ENCODE measurements at regions not wholly inside any gene's neighbourhood (a gene's known extent, or its start where the extent isn't known, plus 50 kb on each side); places are given as distances from the start of the nearest gene placed in this dataset.
A peak's percentile ranks its signal among the peaks of the same experiment; 100 is the strongest.

DNA sequence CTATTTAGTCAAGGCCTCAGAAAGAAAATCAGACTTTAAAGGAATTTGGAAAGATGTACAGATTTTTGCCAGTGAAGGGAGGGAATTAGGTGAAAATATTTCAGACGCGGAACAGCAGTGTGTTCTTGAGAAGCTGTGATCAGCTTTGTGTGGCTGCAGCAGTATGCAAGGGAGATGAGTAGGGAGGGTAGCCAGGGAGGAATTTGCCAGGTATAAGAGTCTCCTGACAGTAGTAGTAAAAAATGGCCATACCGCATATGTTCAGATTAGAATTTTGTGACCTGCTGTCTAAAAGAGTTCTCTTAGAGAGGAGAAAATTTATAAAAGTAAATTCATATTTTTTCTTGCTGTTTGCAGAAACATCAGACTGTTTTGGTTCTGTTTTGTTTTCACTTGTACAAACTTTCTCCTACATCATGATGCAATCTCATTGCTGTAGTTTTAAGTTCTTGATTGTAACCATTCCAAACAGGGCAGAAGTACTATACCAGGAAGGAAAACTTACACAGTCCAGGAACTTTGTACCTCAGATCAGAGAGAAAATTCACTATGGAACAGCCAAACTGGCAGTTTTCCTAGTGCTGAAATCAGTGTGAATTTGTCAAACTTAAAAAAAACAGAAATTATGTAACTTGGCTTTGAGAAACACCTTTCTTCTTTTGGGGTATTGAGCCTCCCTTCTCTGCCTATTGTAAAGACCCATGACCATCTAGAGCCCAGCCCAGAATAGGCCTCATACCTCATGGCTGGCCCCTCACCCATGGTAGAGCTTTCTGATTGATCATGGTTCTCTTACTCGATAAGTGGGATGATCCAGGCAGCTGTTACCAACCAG lies 78.4 kb upstream of the NR3C1 start (continued):
- TF ChIP-seq, protein P1, sequence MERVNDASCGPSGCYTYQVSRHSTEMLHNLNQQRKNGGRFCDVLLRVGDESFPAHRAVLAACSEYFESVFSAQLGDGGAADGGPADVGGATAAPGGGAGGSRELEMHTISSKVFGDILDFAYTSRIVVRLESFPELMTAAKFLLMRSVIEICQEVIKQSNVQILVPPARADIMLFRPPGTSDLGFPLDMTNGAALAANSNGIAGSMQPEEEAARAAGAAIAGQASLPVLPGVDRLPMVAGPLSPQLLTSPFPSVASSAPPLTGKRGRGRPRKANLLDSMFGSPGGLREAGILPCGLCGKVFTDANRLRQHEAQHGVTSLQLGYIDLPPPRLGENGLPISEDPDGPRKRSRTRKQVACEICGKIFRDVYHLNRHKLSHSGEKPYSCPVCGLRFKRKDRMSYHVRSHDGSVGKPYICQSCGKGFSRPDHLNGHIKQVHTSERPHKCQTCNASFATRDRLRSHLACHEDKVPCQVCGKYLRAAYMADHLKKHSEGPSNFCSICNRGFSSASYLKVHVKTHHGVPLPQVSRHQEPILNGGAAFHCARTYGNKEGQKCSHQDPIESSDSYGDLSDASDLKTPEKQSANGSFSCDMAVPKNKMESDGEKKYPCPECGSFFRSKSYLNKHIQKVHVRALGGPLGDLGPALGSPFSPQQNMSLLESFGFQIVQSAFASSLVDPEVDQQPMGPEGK (CRISPR knock-in tag; IDR thresholded peaks at IDR 0.05): 0 out of 2 replicates have a peak, but pooled peaks have one; percentile 25
- TF ChIP-seq NR2C2 (CRISPR knock-in tag; IDR thresholded peaks at IDR 0.05; ENCODE audit: borderline replicate concordance) (peak; percentile 39; the same call in 1 of the 2 replicates), ZNF292 (CRISPR knock-in tag; IDR thresholded peaks at IDR 0.05; ENCODE audit: borderline replicate concordance, low read depth) (peak; percentile 66; the same call in 1 of the 2 replicates), MAZ (IDR thresholded peaks at IDR 0.05; ENCODE audit: borderline replicate concordance, low read depth, low read length) (no peak), MAZ (CRISPR knock-in tag; IDR thresholded peaks at IDR 0.05; ENCODE audit: low read depth) (no peak), ZFP90 (CRISPR knock-in tag; IDR thresholded peaks at IDR 0.05; ENCODE audit: borderline replicate concordance) (no peak), ZNF558 (CRISPR knock-in tag; IDR thresholded peaks at IDR 0.05; ENCODE audit: borderline replicate concordance) (no peak), ZNF672 (CRISPR knock-in tag; IDR thresholded peaks at IDR 0.05) (no peak), SP5 (CRISPR knock-in tag; IDR thresholded peaks at IDR 0.05; ENCODE audit: borderline replicate concordance, low read depth) (no peak), HNRNPL (IDR thresholded peaks at IDR 0.05; ENCODE audit: low read depth, low read length) (no peak), PHF5A (CRISPR knock-in tag; IDR thresholded peaks at IDR 0.05; ENCODE audit: low read depth, unreplicated experiment) (no peak), NFIC (IDR thresholded peaks at IDR 0.05; ENCODE audit: low read length) (peak; percentile 44; the same call in 1 of the 2 replicates), HNF4A (CRISPR knock-in tag; IDR thresholded peaks at IDR 0.05) (peak; percentile 93), ZNF468 (CRISPR knock-in tag; IDR thresholded peaks at IDR 0.05) (no peak)
- TF ChIP-seq, protein P2, sequence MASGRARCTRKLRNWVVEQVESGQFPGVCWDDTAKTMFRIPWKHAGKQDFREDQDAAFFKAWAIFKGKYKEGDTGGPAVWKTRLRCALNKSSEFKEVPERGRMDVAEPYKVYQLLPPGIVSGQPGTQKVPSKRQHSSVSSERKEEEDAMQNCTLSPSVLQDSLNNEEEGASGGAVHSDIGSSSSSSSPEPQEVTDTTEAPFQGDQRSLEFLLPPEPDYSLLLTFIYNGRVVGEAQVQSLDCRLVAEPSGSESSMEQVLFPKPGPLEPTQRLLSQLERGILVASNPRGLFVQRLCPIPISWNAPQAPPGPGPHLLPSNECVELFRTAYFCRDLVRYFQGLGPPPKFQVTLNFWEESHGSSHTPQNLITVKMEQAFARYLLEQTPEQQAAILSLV (CRISPR knock-in tag; IDR thresholded peaks at IDR 0.05; ENCODE audit: borderline replicate concordance): no peak
- TF ChIP-seq, protein P3, sequence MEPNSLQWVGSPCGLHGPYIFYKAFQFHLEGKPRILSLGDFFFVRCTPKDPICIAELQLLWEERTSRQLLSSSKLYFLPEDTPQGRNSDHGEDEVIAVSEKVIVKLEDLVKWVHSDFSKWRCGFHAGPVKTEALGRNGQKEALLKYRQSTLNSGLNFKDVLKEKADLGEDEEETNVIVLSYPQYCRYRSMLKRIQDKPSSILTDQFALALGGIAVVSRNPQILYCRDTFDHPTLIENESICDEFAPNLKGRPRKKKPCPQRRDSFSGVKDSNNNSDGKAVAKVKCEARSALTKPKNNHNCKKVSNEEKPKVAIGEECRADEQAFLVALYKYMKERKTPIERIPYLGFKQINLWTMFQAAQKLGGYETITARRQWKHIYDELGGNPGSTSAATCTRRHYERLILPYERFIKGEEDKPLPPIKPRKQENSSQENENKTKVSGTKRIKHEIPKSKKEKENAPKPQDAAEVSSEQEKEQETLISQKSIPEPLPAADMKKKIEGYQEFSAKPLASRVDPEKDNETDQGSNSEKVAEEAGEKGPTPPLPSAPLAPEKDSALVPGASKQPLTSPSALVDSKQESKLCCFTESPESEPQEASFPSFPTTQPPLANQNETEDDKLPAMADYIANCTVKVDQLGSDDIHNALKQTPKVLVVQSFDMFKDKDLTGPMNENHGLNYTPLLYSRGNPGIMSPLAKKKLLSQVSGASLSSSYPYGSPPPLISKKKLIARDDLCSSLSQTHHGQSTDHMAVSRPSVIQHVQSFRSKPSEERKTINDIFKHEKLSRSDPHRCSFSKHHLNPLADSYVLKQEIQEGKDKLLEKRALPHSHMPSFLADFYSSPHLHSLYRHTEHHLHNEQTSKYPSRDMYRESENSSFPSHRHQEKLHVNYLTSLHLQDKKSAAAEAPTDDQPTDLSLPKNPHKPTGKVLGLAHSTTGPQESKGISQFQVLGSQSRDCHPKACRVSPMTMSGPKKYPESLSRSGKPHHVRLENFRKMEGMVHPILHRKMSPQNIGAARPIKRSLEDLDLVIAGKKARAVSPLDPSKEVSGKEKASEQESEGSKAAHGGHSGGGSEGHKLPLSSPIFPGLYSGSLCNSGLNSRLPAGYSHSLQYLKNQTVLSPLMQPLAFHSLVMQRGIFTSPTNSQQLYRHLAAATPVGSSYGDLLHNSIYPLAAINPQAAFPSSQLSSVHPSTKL (CRISPR knock-in tag; IDR thresholded peaks at IDR 0.05): peak; percentile 94
- TF ChIP-seq, protein P4, sequence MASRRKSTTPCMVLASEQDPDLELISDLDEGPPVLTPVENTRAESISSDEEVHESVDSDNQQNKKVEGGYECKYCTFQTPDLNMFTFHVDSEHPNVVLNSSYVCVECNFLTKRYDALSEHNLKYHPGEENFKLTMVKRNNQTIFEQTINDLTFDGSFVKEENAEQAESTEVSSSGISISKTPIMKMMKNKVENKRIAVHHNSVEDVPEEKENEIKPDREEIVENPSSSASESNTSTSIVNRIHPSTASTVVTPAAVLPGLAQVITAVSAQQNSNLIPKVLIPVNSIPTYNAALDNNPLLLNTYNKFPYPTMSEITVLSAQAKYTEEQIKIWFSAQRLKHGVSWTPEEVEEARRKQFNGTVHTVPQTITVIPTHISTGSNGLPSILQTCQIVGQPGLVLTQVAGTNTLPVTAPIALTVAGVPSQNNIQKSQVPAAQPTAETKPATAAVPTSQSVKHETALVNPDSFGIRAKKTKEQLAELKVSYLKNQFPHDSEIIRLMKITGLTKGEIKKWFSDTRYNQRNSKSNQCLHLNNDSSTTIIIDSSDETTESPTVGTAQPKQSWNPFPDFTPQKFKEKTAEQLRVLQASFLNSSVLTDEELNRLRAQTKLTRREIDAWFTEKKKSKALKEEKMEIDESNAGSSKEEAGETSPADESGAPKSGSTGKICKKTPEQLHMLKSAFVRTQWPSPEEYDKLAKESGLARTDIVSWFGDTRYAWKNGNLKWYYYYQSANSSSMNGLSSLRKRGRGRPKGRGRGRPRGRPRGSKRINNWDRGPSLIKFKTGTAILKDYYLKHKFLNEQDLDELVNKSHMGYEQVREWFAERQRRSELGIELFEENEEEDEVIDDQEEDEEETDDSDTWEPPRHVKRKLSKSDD (CRISPR knock-in tag; IDR thresholded peaks at IDR 0.05; ENCODE audit: low read depth): no peak

Measured in HepG2 (cell line).